Liver (tissue), 8 donors: ENCODE measurements at regions not wholly inside any gene's neighbourhood (a gene's known extent, or its start where the extent isn't known, plus 50 kb on each side); places are given as distances from the start of the nearest gene placed in this dataset.

Experiments
- DNase-seq: peaks from one replicate; pipeline ENCODE4 v3.0.0-alpha.2; 2017; ENCODE audit warnings: low spot score
- H3K27ac ChIP-seq, 2 donors: one replicate each; pipeline ENCODE4 v1.7.0; 2013; ENCODE audit warnings: inconsistent platforms in 2 of 2, low read length in 2 of 2, control low read depth in 1 of 2, low read depth in 1 of 2, mild to moderate bottlenecking in 1 of 2
- H3K27me3 ChIP-seq, 4 donors: one replicate each; pipeline versions ENCODE4 v1.6.1 to v1.7.0; 2013; ENCODE audit warnings: low read length in 3 of 4, inconsistent platforms in 1 of 4, mild to moderate bottlenecking in 1 of 4, moderate library complexity in 1 of 4; ENCODE audit not compliant: control insufficient read depth in 4 of 4, insufficient read depth in 4 of 4
- H3K36me3 ChIP-seq, 4 donors: one replicate each; pipeline versions ENCODE4 v1.6.1 to v1.7.0; 2013; ENCODE audit warnings: low read length in 3 of 4, mild to moderate bottlenecking in 3 of 4, low read depth in 1 of 4, moderate library complexity in 1 of 4; ENCODE audit not compliant: control insufficient read depth in 4 of 4, insufficient read depth in 3 of 4
- H3K4me1 ChIP-seq, 4 donors: one replicate each; pipeline versions ENCODE4 v1.6.1 to v1.7.0; 2013; ENCODE audit warnings: low read length in 3 of 4, mild to moderate bottlenecking in 3 of 4, moderate library complexity in 1 of 4; ENCODE audit not compliant: control insufficient read depth in 4 of 4, insufficient read depth in 4 of 4
- H3K4me3 ChIP-seq, 3 donors: one replicate each; pipeline versions ENCODE4 v1.6.1 to v1.7.0; 2013; ENCODE audit warnings: low read length in 3 of 3, control low read depth in 1 of 3, low read depth in 1 of 3, mild to moderate bottlenecking in 1 of 3
- H3K9ac ChIP-seq, 2 donors: one replicate each; pipeline ENCODE4 v1.7.0; 2013; ENCODE audit warnings: low read length in 2 of 2, mild to moderate bottlenecking in 2 of 2, moderate library complexity in 2 of 2, control low read depth in 1 of 2, low read depth in 1 of 2
- H3K9me3 ChIP-seq, 4 donors: one replicate each; pipeline versions ENCODE4 v1.6.1 to v1.7.0; 2013; ENCODE audit warnings: low read length in 3 of 4; ENCODE audit not compliant: control insufficient read depth in 4 of 4
- ATF3 ChIP-seq: IDR thresholded peaks from 2 replicates; pipeline ENCODE4 v1.6.1; 2016; ENCODE audit warnings: antibody characterized with exemption
- CTCF ChIP-seq: fragments of 150-350 bp; IDR thresholded peaks from 2 replicates; pipeline ENCODE4 v1.5.1; 2017; ENCODE audit warnings: improper control_type of control experiment, low read depth, low read length; ENCODE audit not compliant: missing input control
- EGR1 ChIP-seq, 2 donors: IDR thresholded peaks; 2 replicates each; pipeline ENCODE4 v1.6.1; 2016 to 2018; ENCODE audit warnings: antibody characterized with exemption in 2 of 2, low read depth in 2 of 2
- FOXA1 ChIP-seq: IDR thresholded peaks from 2 replicates; pipeline ENCODE4 v1.6.1; 2016; ENCODE audit warnings: antibody characterized with exemption
- FOXA2 ChIP-seq: IDR thresholded peaks from 2 replicates; pipeline ENCODE4 v1.6.1; 2016; ENCODE audit warnings: antibody characterized with exemption
- GABPA ChIP-seq, 2 donors: IDR thresholded peaks in 1 of 2; conservative IDR thresholded peaks in 1 of 2; 2 replicates each; pipeline ENCODE4 v1.6.1; 2016; ENCODE audit warnings: antibody characterized with exemption in 2 of 2, mild to moderate bottlenecking in 1 of 2, moderate library complexity in 1 of 2
- JUND ChIP-seq, 2 donors: IDR thresholded peaks; 2 replicates each; pipeline ENCODE4 v1.6.1; 2016; ENCODE audit warnings: antibody characterized with exemption in 2 of 2
- MAX ChIP-seq: IDR thresholded peaks from 2 replicates; pipeline ENCODE4 v1.6.1; 2016; ENCODE audit warnings: antibody characterized with exemption
- NR2F2 ChIP-seq: IDR thresholded peaks from 2 replicates; pipeline ENCODE4 v1.6.1; 2016; ENCODE audit warnings: antibody characterized with exemption
- RAD21 ChIP-seq, 2 donors: IDR thresholded peaks; 2 replicates each; pipeline ENCODE4 v1.6.1; 2016; ENCODE audit warnings: antibody characterized with exemption in 2 of 2, mild to moderate bottlenecking in 2 of 2
- REST ChIP-seq: IDR thresholded peaks from 2 replicates; pipeline ENCODE4 v1.6.1; 2016; ENCODE audit warnings: antibody characterized with exemption, mild to moderate bottlenecking
- SP1 ChIP-seq: IDR thresholded peaks from 2 replicates; pipeline ENCODE4 v1.6.1; 2018; ENCODE audit warnings: antibody characterized with exemption, mild to moderate bottlenecking
- TAF1 ChIP-seq: conservative IDR thresholded peaks from 2 replicates; pipeline ENCODE4 v1.6.1; 2016; ENCODE audit warnings: antibody characterized with exemption, mild to moderate bottlenecking
- YY1 ChIP-seq: IDR thresholded peaks from 2 replicates; pipeline ENCODE4 v1.6.1; 2016; ENCODE audit warnings: antibody characterized with exemption, mild to moderate bottlenecking
- WGBS: extraction: QIAGEN DNeasy Blood & Tissue Kit; methylation state at CpG from one replicate; pipeline ENCODE4 v1.1.7; 2013; 5-methylcytosine and 5-hydroxymethylcytosine counted together
- donor health status: healthy.
- donor health status: healthy.
- donor health status: healthy.
- donor health status: healthy.
- donor health status: healthy.

- no peak for TF ChIP-seq CTCF
- no peak for TF ChIP-seq GABPA (IDR thresholded peaks at IDR 0.05 in 1 of 2, conservative IDR thresholded peaks at IDR 0.05 in 1 of 2)
- no peak for TF ChIP-seq JUND (IDR thresholded peaks at IDR 0.05)
- no peak for TF ChIP-seq MAX
Measured at GRCh38 chr18:66439670-66440069, 164.2 kb downstream of the CDH19 start (continued).

GRCh38 chr18:66438711-66439536 is 165.0 kb downstream of the CDH19 start:
- no peaks in the 10 kb centered on the region for H3K36me3 ChIP-seq
- no peaks in the 10 kb centered on the region for H3K9me3 ChIP-seq
- TF ChIP-seq EGR1 (IDR thresholded peaks at IDR 0.05; ENCODE audit: low read depth in 2 of 2): no peak
- TF ChIP-seq FOXA1: no peak
- TF ChIP-seq GABPA (IDR thresholded peaks at IDR 0.05 in 1 of 2, conservative IDR thresholded peaks at IDR 0.05 in 1 of 2): no peak
- no peak for TF ChIP-seq FOXA2
- TF ChIP-seq MAX: no peak
- TF ChIP-seq TAF1: no peak
- TF ChIP-seq CTCF: no peak
- no peak for TF ChIP-seq RAD21 (IDR thresholded peaks at IDR 0.05)
- TF ChIP-seq SP1: no peak
- no peak for TF ChIP-seq YY1
- WGBS: 62% methylated on average over 1 of the region's 1 CpG
- no peak for DNase-seq
- H3K27ac ChIP-seq: no peak overlapping the region
- no peak overlapping the region for H3K9ac ChIP-seq
- no peaks in the 10 kb centered on the region for H3K27me3 ChIP-seq
- H3K4me1 ChIP-seq: no peaks in the 10 kb centered on the region
- no peak overlapping the region for H3K4me3 ChIP-seq

GRCh38 chr18:66432636-66433035 is 171.3 kb downstream of the CDH19 start:
- Histone ChIP-seq H3K27me3 (no peaks in the 10 kb centered on the region), H3K4me1 (no peaks in the 10 kb centered on the region), H3K9ac (no peak overlapping the region), H3K27ac (no peak overlapping the region), H3K4me3 (no peak overlapping the region), H3K9me3 (no peaks in the 10 kb centered on the region), H3K36me3 (no peaks in the 10 kb centered on the region)
- WGBS: 66% methylated on average over 1 of the region's 1 CpG
- no peak for TF ChIP-seq TAF1
- TF ChIP-seq MAX: no peak
- no peak for TF ChIP-seq FOXA1
- no peak for TF ChIP-seq ATF3
- no peak for TF ChIP-seq NR2F2
- no peak for TF ChIP-seq REST
- no peak for TF ChIP-seq SP1
- no peak for DNase-seq
